ENCODE measurements at regions not wholly inside any gene's neighbourhood (a gene's known extent, or its start where the extent isn't known, plus 50 kb on each side); places are given as distances from the start of the nearest gene placed in this dataset.

DNA sequence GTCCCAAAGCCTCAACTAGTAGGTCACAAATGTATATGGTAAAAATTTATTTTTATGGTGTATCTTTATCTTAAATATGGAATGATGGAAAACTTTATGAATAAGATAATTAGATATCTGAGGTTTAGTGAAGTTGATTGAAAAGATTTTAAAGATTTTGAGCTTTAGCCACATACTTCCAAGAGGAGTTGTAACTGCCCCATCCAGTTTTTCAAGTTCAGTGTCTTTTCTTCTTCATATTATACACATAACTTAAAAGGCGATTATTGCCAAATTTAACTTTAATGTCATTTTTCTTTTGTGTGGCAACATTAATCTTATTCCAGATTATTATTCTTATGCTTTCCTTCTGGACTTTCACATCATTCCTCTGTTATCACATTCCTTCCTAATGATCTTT is 266.4 kb downstream of the TINAG start:
- no peak for DNase-seq

DNA sequence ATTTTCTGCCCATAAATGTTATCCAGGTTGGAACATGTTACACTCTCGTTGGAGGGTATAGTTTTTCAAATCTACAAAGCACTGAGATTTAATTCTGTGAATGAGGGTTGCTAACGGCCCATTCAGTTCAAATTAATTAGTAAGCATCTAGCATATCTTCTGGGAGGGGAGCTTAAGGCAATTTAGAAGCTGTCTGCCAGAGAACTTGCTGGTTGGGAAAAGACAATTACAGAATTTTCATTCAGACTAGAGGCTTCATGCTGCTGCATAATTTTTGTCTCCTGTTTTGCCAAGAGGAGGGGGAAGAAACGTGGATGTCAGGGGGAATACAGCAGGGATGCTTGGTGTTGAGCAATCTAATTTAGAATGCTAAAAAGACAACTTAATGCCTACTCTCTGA is 268.3 kb upstream of the FAM83B start:
- no peak for DNase-seq

DNA sequence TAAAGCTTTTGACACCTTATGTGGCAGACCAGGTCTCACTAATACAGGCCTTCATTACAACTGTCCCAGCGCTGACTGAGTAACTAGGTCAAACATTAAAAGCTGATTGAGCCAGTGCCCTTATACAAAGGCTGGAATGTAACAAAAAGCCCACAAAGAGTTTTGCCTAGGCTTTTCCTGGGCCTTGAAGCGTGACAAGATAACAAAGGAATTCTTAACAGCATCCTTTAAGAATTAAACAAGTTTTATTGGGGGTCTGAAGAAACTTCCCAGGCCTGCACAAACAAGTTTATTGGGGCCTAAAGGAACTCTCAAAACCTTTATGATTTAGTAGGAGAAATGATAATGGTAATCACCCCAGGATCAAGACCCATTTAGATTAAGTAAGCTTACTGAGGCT is 267.6 kb upstream of the FAM83B start:
- DNase-seq: no peak

DNA sequence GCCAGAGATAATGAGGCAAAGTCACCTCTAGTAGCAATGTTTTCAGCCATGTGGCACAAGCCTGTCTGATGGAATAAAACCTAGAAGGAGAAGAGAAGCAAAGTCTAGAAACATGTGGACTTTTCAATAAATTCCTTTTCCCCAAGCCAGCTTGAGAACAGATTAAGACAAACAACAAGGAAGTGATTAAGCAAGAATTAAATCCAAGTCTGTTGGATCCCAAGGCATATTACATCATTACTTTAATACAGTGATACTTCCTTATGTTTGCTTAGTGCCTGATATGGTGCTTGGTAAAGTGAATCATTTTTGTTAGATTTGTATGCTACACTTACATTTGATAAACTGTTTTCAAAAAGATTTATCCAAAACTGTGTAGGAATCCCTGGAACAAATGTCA is 260.3 kb upstream of the FAM83B start:
- DNase-seq: no peak

DNA sequence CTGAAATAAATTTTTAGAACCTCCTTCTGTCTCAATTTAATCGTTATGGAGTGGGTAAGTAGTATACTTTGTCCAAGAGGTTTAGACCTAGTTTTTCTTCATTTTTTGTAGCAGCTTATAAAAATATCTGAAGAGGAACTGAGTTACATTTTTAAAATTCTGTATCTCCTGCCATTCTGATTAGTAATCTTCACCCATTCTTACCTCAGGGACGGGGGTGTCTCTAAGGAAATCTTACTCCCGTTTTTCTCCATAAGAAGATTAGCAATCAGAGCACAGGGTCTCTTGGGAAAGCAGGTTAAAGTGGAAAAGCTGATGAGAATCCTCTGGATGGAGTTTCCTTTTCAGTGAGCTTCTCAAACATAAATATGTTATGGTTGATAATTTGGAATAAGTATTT is 259.3 kb upstream of the FAM83B start:
- DNase-seq: no peak

DNA sequence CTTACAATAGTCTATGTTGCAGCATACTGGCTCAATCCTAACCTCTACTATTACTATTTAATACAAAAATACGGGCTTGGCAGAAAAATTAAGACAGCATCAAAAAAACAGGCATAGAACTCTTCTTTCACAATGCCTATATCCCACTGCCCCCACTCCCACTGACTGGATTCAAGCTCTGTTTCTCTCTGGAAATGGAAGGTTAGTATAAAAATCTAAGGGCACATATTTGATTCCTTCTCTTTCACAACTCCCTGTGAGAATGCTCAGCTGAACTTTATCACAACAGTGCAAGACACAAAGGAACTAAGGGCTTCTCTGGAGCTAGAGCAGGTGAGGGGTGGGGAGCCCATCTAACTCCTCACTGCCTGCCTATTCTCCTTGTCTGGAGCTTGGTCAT is 258.4 kb upstream of the FAM83B start:
- no peak for DNase-seq

DNA sequence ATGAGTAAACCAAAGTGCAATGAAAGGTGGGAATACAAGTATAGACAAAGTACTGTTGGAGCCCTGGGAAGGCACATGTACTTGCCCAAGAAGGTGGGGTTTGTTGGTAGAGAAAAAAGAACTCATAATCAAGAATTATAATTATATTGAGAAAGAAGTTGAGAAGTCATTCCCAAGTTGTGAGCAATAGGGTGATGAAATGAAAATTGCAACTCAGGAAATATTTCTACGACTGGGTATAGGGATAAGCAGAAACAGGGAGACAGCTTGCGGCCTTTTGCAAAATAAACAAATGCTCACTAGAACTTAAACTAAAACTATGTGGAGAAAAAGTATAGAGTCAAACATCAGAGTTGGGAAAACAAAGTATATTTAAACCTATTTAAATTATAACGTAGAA is 250.7 kb upstream of the FAM83B start:
- DNase-seq: no peak

DNA sequence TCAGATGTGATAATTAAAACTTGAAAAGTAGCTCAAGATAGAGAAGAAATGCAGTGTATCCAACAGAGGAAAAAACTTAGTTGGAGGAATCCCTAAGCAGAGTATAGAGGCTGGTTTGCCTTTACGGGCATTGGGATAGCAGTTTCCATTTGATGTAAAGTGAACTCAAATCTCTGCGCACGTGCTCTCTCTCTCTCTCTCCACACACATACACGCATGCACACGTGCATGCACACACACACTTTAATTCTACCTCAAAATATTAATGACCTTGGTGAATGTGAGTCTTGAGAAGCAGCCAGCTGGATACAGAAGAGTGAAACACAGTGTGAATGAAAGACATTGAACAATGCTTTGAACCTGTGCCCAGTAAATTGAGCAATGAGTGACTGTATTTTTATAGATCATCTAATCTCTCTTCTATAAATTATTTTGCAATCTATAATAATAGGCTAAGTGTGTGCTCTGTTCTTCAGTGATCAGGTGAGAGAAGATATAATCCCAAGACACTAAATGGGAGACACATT is 247.7 kb upstream of the FAM83B start:
- DNase-seq: no peak

DNA sequence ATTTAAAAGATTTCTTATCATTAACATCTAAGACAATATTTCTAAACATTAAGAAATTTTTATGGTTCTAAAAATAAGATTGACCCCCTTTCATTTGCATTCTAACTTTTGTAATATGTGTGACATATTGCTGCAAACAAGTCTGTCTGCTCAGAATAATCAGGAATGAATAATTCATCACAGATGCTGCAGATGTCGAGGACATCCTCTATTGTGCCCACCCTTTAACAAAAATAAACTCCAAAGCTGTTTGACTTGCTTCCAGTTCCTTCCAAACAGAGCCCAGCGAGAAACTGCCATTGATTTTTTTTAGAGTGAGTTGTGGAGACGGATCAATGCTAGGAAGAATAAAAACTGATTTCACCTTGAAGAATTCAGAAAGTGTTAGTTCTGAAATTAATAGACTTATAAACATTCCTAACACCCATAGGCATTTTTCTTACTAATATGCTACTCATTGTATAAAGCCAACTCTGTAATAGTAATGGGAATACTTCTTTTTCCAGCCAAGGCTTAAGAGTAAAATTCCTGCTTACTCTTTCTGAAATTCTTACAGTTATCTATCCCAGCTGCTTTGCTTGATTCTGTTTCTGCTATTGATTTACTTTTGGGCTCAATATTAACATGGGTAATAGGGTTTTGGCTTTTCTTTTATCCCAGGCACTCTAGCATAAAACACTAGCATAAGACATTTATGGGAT is 244.8 kb upstream of the FAM83B start:
- no peak for DNase-seq

DNA sequence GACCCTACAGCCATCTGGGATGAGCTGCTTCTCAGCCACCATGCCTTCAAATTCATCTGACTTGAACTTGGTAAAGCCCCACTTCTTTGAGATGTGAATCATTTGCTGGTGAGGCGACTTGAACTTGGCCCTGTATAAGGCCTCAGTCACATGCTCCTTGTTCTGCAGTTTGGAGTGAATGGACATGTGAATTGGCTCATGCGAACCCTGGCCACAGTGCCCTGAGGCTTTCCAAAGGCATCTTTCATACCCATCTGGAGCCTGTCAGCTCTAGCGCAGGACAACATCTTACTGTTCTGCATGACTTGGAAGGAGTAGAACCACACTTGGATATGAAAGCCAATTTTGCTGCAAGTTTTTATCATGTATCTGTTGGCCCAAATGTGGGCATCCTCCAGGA is 244.0 kb upstream of the FAM83B start:
- no peak for DNase-seq

DNA sequence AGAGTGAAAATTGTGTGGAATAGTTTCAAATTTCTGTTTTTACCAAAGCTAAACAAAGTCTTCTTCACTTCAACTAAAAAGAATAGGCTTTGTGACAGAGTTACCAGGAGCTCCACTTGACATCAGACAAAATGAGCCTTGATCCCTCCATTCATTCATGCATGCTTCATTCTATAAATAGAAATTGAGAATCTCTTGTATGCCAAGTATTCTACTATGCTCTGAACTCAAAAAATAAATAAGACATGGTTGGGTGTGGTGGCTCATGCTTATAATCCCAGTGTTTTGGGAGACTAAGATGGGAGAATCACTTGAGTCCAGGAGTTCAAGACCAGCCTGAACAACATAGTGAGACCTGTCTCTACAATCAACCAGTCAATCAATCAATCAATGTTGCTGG is 236.6 kb upstream of the FAM83B start:
- DNase-seq: no peak

DNA sequence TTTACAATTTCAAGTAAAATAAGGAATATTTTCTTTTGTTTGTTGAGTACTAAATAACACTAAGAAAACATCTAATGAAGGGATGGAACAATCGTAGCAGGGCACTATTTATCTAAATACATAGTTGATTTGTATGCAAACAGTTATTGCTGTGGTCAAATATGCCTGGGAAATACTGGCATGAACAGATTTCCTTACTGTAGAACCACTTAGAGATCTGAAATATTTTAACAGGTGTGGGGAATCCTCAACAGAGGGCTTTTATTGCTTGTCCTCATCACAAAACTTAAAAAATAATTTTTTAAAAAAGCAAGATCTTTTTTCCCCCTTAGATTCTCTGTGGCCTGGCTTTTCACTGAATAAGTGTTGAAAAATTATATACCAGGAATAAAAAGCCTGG is 233.0 kb upstream of the FAM83B start:
- no peak for DNase-seq

DNA sequence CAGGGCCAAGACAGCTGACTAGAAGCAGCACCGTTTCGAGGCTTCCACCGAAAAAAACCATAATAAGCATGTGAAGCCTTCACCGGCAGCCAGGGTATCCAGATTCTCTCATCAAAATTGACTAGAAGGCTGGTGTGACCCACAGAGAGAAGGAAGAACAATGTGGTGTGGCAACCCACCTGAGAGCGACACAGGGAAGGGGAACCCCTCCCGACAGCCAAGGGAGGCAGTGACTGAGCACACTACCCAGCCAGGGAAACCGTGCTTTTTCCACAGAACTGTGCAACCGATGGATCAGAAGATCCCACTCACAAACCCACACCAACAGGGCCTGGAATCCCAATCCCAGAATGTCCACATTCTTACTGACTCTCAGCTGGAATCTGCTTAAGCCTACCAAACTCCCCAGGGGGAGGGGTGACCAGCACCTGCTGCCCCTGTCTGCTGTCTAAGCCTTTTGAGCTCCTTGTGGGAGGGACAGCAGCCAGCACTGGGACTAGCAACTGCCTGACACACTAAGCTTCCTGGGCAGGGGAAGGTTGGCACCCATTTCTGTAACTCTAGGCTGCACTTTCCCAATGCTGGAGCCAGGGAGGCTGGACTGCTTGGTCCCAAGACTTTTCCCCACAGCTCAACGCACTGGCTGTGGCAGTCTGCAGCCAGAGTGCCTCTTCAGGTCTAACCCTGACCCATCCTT is 231.9 kb upstream of the FAM83B start:
- peak; percentile 51 for DNase-seq

DNA sequence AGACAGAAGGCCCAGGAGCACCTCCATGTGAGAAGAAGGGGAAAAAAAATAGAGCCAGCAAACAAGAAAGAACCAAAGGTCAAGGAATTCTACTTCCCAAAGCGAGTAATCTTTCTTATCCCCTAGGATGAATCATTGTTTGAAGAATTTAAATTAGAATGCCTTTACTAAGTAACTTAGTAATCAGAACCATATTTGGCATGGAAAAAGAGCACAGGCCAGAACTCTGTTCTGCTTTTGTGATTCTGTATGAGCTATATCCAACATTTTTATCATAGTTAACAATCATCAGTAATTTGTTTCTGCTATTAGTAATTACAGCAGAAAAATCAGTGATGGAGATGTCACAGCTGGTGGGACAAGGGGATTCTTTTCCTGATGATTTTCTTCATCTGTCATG is 228.8 kb upstream of the FAM83B start:
- DNase-seq: no peak

DNA sequence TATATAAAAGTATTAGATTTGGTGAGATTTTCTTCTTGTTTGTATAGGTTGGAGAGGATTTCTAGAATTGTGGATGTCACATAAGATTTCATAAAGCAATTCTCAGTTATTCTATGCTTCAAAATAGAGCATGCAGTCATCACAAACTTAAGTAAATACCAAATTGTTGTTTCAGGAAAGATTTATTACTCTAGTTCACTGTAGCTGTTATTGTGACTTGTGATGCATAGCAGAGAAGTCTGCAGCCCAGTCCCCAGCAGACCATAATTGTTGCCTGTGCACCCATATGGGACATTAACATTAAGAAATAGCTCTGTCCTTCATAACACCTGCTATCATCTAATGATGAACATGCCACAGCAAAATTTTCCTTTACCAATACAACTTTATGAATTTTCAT is 228.0 kb upstream of the FAM83B start:
- no peak for DNase-seq

DNA sequence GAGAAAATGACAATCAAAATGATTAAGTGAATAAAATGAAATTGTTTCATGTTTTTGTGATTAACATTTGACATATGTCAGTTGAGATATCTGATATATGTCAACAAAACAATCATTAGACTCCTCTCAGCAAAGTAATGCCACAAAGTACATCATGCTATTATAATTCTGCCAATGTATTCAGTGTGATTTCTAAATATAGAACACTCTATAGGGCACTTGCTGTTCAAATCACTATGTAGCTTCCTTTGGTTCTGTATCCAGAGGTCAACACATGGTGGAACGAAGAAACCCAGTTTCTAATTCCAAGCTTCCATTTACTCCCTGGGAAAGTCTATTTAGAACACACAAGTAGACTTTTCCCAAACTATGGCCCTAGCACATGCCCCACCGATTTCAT is 227.5 kb upstream of the FAM83B start:
- DNase-seq: no peak

DNA sequence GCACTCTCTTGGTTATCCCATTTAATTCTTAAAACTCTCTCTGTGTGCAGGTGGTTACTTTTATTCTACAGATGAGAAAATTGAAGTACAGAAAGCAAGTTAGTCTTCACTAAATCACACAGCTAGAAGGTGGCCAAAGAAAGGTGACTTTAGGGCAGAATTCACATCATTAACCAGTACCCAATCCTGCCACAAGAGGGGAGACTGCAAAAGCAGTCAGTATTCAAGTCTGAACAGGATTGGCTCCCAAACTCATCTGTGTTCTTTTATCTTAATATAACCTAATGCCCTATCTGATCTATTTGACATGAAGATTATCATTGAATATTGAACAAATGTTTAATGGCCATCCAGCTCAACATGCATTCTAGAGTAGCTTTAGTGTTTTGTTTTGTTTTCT is 225.3 kb upstream of the FAM83B start:
- DNase-seq: no peak

DNA sequence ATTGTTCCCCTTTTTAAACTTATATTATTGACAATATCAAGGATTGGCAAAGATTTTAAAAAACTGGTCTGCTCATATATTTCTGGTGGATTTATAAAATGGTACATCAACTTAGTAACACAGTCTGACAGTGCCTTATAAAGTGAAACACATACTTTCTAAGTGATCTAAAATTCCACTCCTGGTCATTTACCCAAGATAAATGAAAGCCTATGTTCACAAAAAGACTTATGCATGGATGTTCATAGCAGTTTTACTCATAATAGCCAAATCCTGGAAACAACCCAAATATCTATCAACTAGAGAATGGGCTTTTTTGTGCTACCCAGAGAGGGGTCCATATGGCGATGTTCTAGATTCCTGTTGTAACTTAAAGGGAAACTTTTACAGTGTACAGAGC is 222.4 kb upstream of the FAM83B start:
- DNase-seq: no peak

DNA sequence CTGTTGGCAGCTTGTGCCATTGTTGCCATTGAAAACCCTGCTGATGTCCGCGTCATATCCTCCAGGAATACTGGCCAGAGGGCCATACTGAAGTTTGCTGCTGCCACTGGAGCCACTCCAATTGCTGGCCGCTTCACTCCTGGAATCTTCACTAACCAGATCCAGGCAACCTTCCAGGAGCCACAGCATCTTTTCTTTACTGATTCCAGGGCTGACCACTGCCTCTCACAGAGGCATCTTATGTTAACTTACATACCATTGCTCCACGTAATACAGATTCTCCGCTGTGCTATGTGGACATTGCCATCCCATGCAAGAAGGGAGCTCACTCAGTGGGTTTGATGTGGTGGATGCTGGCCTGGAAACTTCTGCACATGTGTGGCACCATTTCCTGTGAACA is 221.8 kb upstream of the FAM83B start:
- DNase-seq: no peak

DNA sequence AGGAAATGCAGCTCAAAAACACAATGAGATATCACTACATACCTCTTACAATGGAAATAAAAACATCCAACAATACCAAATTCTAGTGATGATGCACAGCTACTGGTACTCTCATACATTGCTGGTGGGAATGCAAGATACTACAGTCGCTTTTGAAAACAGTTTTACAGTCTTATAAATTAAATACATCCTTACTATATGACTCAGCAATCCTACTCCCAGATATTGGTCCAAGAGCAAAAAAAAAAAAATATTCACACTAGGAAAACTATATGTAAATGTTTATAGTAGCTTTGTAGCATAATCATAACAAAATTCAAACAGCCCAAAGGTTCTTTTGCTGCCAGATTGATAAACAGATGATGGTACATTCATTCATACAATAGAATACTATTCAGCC is 217.4 kb upstream of the FAM83B start:
- DNase-seq: no peak

DNA sequence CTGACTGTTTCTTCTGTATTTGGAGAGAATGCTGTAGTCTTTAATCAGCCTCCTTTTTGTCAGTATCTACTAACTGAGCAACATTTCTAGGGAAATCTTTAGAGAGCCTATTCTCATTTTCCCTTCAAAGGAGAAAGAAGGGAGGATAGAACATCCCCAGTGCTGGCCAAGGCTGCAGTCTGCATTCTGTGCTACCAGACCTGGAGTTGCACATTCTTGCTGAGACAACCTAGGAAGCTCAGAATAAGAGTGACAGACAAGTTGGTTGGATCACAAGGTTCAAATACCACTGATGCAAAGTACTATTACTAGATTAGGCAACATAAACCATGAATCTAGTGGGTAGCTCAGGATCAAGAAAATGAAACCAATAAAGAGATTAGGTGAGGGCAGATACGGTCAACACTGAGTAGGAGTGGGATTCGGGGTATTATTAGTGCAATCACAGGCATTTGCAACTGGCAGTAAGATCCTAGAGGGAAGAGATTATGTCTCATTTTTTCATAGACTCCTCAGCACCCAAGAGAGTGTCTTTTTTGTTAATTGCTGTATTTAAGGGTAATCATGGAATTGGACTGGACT is 213.5 kb upstream of the FAM83B start:
- DNase-seq: no peak

DNA sequence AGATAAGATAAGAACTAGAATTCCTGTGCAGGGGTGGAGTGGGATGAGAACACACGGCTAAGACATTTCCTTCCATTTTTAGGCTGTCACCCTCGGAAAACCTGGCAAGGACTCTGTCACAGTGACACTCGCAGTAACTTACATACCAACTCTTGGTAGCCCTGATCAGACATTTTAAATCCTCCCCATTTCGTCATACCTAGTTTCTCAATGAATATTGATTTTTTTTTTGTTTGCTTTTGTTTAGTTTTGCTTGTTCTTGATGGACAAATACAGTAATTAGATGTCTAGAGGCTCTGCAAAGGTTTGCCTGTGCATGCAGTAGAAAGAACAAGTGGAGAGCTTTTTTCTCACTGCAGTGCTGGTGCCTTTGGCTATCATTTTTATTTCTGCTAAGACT is 213.0 kb upstream of the FAM83B start:
- no peak for DNase-seq

DNA sequence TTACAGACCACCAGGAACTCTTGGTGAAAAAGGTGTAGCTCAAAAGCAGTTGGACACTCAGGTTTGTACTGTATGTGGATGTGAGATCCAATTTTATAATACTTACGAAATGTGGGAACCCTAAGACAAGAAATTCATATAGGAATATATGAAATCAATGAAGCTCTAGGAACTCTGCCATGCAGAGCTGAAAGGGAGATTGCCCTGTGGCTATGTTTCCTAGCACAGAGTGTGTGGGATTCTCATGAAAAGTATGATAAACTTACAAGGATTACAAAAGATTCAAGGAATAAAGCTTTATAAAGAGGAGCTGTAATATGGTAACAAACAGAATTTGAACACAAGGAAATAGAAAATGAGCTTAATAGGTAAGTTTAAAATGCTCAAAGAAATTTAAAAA is 205.7 kb upstream of the FAM83B start:
- no peak for DNase-seq
